IMR-90 (cell line): ENCODE measurements at regions not wholly inside any gene's neighbourhood (a gene's known extent, or its start where the extent isn't known, plus 50 kb on each side); places are given as distances from the start of the nearest gene placed in this dataset.

Experiments
- ATAC-seq: fragments of 200-7000 bp; cut with Tn5 transposase; 2 replicates; pipeline ENCODE4 v1.9.1; 2020; ENCODE audit warnings: low read depth, mild to moderate bottlenecking, moderate library complexity
- BruUV-seq: library from RNA; stranded (reverse); fragments of 400-500 nt; replicated peaks from 2 replicates; lab custom pipeline; 2021; lab: Mats Ljungman, UMichigan
- CTCF ChIA-PET: fragments of 300-600 bp; formaldehyde crosslinking; extraction: SDS; loops from one replicate; lab custom pipeline; 2021; ENCODE audit warnings: antibody characterized with exemption; lab: Yijun Ruan, JAX
- POLR2A ChIA-PET: fragments of 300-600 bp; sonication (Branson Sonifier 250); formaldehyde crosslinking; loops from one replicate; lab custom pipeline; 2022; ENCODE audit warnings: antibody characterized with exemption; ENCODE audit not compliant: unreplicated experiment; lab: Charles Lee
- DNase-seq: peaks from one replicate; pipeline ENCODE4 v3.0.0; 2013
- H2AFZ ChIP-seq: replicated peaks from 2 replicates; pipeline ENCODE3; 2013; ENCODE audit warnings: low read length, mild to moderate bottlenecking; ENCODE audit not compliant: poor library complexity
- H2AK5ac ChIP-seq: 2 replicates; pipeline ENCODE4 v1.6.1; 2013; ENCODE audit warnings: low read depth, low read length, inconsistent platforms
- H2AK9ac ChIP-seq: replicated peaks from 2 replicates; pipeline ENCODE3; 2013; ENCODE audit warnings: mild to moderate bottlenecking, low read depth, low read length, moderate library complexity; ENCODE audit not compliant: poor library complexity
- H2BK120ac ChIP-seq: 2 replicates; pipeline ENCODE4 v1.6.1; 2013; ENCODE audit warnings: low read depth, low read length, inconsistent platforms
- H2BK15ac ChIP-seq: 3 replicates; pipeline ENCODE4 v1.6.1; 2013; ENCODE audit warnings: low read depth, low read length, inconsistent platforms
- H2BK20ac ChIP-seq: 2 replicates; pipeline ENCODE4 v1.6.1; 2013; ENCODE audit warnings: low read depth, mild to moderate bottlenecking, inconsistent platforms, low read length, moderate library complexity
- H2BK5ac ChIP-seq: 2 replicates; pipeline ENCODE4 v1.6.1; 2013; ENCODE audit warnings: mild to moderate bottlenecking, low read depth, low read length, inconsistent platforms; ENCODE audit not compliant: poor library complexity, severe bottlenecking
- H3K14ac ChIP-seq: replicated peaks from 2 replicates; pipeline ENCODE4 v1.6.1; 2013; ENCODE audit warnings: low read depth, low read length, inconsistent platforms
- H3K18ac ChIP-seq: 2 replicates; pipeline ENCODE4 v1.6.1; 2013; ENCODE audit warnings: low read depth, low read length, control low read depth
- H3K23ac ChIP-seq: 2 replicates; pipeline ENCODE4 v1.6.1; 2013; ENCODE audit warnings: low read depth, low read length, inconsistent platforms
- H3K27ac ChIP-seq: 2 replicates; pipeline ENCODE4 v1.5.1; 2013; ENCODE audit warnings: mild to moderate bottlenecking, control low read depth, low read length; ENCODE audit not compliant: insufficient read depth
- H3K27me3 ChIP-seq: 2 replicates; pipeline ENCODE4 v1.6.1; 2013; ENCODE audit warnings: low read length; ENCODE audit not compliant: control insufficient read depth, insufficient read depth
- H3K36me3 ChIP-seq: 2 replicates; pipeline ENCODE4 v1.6.1; 2013; ENCODE audit warnings: low read length, mixed read lengths; ENCODE audit not compliant: control insufficient read depth, insufficient read depth
- H3K4ac ChIP-seq: 2 replicates; pipeline ENCODE4 v1.6.1; 2013; ENCODE audit warnings: low read depth, low read length, inconsistent platforms
- H3K4me1 ChIP-seq: 2 replicates; pipeline ENCODE4 v1.6.1; 2013; ENCODE audit warnings: low read length, mixed read lengths; ENCODE audit not compliant: control insufficient read depth, insufficient read depth
- H3K4me2 ChIP-seq: 2 replicates; pipeline ENCODE4 v1.6.1; 2013; ENCODE audit warnings: low read depth, mild to moderate bottlenecking, control low read depth, low read length, moderate library complexity
- H3K4me3 ChIP-seq: 2 replicates; pipeline ENCODE4 v1.5.1; 2013; ENCODE audit warnings: low read depth, mild to moderate bottlenecking, control low read depth, low read length, moderate library complexity; ENCODE audit not compliant: insufficient read depth
- H3K56ac ChIP-seq: 2 replicates; pipeline ENCODE4 v1.6.1; 2013; ENCODE audit warnings: low read length, inconsistent platforms; ENCODE audit not compliant: insufficient read depth; ENCODE audit errors: extremely low read depth
- H3K79me1 ChIP-seq, 2 experiments: 2 replicates each; pipeline ENCODE4 v1.6.1; 2013; ENCODE audit warnings: low read length in 2 of 2, inconsistent platforms in 1 of 2, low read depth in 1 of 2
- H3K9ac ChIP-seq: 2 replicates; pipeline ENCODE4 v1.6.1; 2013; ENCODE audit warnings: low read depth, low read length, control low read depth
- H3K9me1 ChIP-seq: 2 replicates; pipeline ENCODE4 v1.6.1; 2013; ENCODE audit warnings: low read length, inconsistent platforms; ENCODE audit not compliant: insufficient read depth
- H3K9me3 ChIP-seq: 2 replicates; pipeline ENCODE4 v1.6.1; 2013; ENCODE audit warnings: low read length; ENCODE audit not compliant: control insufficient read depth, insufficient read depth
- H4K20me1 ChIP-seq: 2 replicates; pipeline ENCODE4 v1.6.1; 2013; ENCODE audit warnings: low read length, inconsistent platforms; ENCODE audit not compliant: insufficient read depth
- H4K5ac ChIP-seq: 2 replicates; pipeline ENCODE4 v1.6.1; 2013; ENCODE audit warnings: mild to moderate bottlenecking, low read depth, low read length, control low read depth
- H4K8ac ChIP-seq, 2 experiments: 2 replicates each; pipeline ENCODE4 v1.6.1; 2013; ENCODE audit warnings: low read depth in 2 of 2, low read length in 2 of 2, control low read depth in 1 of 2, inconsistent platforms in 1 of 2
- H4K91ac ChIP-seq: 2 replicates; pipeline ENCODE4 v1.6.1; 2013; ENCODE audit warnings: low read depth, low read length, inconsistent platforms; ENCODE audit not compliant: insufficient read depth
- CTCF ChIP-seq: conservative IDR thresholded peaks from 2 replicates; pipeline ENCODE4 v1.5.1; 2012; ENCODE audit warnings: mild to moderate bottlenecking, low read depth, low read length, improper control_type of control experiment
- ELK1 ChIP-seq: fragments of 150-350 bp; IDR thresholded peaks from 2 replicates; pipeline ENCODE4 v1.6.1; 2016; ENCODE audit warnings: low read depth, mild to moderate bottlenecking, low read length, moderate library complexity, borderline replicate concordance
- RAD21 ChIP-seq: IDR thresholded peaks from 2 replicates; pipeline ENCODE4 v1.6.1; 2012; ENCODE audit warnings: low read length, improper control_type of control experiment
- SMC3 ChIP-seq: fragments of 150-350 bp; IDR thresholded peaks from 2 replicates; pipeline ENCODE4 v1.6.1; 2016; ENCODE audit warnings: low read depth, mild to moderate bottlenecking, antibody characterized with exemption, low read length, moderate library complexity
- WGBS, 2 experiments: methylation state at CpG; one replicate each; pipeline versions ENCODE4 v1.1.5 to v1.1.7; 2013; ENCODE audit warnings: missing lambda C conversion rate in 2 of 2; ENCODE audit not compliant: insufficient read length in 1 of 2; ENCODE audit errors: extremely low coverage in 2 of 2; 5-methylcytosine and 5-hydroxymethylcytosine counted together
- dilution Hi-C: fragments of 300-500 bp; cut with HindIII; formaldehyde crosslinking; loops from one replicate; pipeline ENCODE4 v1.14.3; 2018; ENCODE audit warnings: low sequenced_read_pairs; ENCODE audit not compliant: unreplicated experiment
- in situ Hi-C: fragments of 300-500 bp; cut with MboI; formaldehyde crosslinking; loops from 3 replicates; pipeline ENCODE4 v1.14.3; 2019; ENCODE audit warnings: low sequenced_read_pairs, inconsistent platforms, mixed read lengths
- intact Hi-C: fragments of 100-400 bp; cut with micrococcal nuclease; formaldehyde crosslinking; loops from 2 replicates; pipeline ENCODE4 v1.10.0; 2022

GRCh38 chr3:74267588-74268184, 346.8 kb downstream of the CNTN3 start:
- no peaks in the 10 kb centered on the region for H3K27me3 ChIP-seq
- H4K91ac ChIP-seq: no peak overlapping the region
- CTCF ChIA-PET: interaction anchor here (0.7 to 1.0 kb wide), 2 partner anchors 9 to 12 kb away, joined by 3 read pairs; no protein-coding TSS in a partner anchor
- H3K18ac ChIP-seq: no peak overlapping the region
- POLR2A ChIA-PET: interaction anchor here (0.6 kb wide), 2 partner anchors 295 to 816 kb away, joined by 3 to 4 read pairs; no protein-coding TSS in a partner anchor
- H2BK20ac ChIP-seq: no peak overlapping the region
- H3K9me1 ChIP-seq: no peaks in the 10 kb centered on the region
- TF ChIP-seq RAD21 (peak; percentile 60), SMC3 (peak; percentile 53), ELK1 (no peak), CTCF (peak; percentile 63)
- no peak overlapping the region for H3K56ac ChIP-seq
- BruUV-seq: no TSS peak
- no peak overlapping the region for H3K27ac ChIP-seq
- H2BK120ac ChIP-seq: no peak overlapping the region
- H4K8ac ChIP-seq: no peak overlapping the region
- dilution Hi-C loops (no loop called here), intact Hi-C loops (loop anchor here (2.0 to 10.0 kb wide), 4 partner anchors 345 to 905 kb away; partner anchors contain the start of gene CNTN3), in situ Hi-C loops (no loop called here)
- H3K4me2 ChIP-seq: no peak overlapping the region; the same call in 1 of the 2 replicates
- no peak overlapping the region for H3K14ac ChIP-seq
- H4K20me1 ChIP-seq: no peaks in the 10 kb centered on the region
- H2BK15ac ChIP-seq: no peak overlapping the region
- H3K4me1 ChIP-seq: no peaks in the 10 kb centered on the region; the same call in 1 of the 2 replicates
- ATAC-seq: peak; percentile 81
- no peak overlapping the region for H3K4ac ChIP-seq
- H3K23ac ChIP-seq: no peak overlapping the region
- no peak overlapping the region for H2AK9ac ChIP-seq
- H3K36me3 ChIP-seq: no peaks in the 10 kb centered on the region
- DNase-seq: peak; percentile 63
- no peaks in the 10 kb centered on the region for H3K9me3 ChIP-seq
- no peaks in the 10 kb centered on the region for H3K79me1 ChIP-seq
- H2AK5ac ChIP-seq: no peak overlapping the region
- no CpG with 5 or more reads among the region's 13 CpGs for WGBS, 2 experiments
- no peak overlapping the region for H3K4me3 ChIP-seq
- H3K9ac ChIP-seq: no peak overlapping the region
- no peak overlapping the region for H2AFZ ChIP-seq
- no peak overlapping the region for H2BK5ac ChIP-seq
- H4K5ac ChIP-seq: no peak overlapping the region
